ENCODE measurements at regions not wholly inside any gene's neighbourhood (a gene's known extent, or its start where the extent isn't known, plus 50 kb on each side); places are given as distances from the start of the nearest gene placed in this dataset.

DNA sequence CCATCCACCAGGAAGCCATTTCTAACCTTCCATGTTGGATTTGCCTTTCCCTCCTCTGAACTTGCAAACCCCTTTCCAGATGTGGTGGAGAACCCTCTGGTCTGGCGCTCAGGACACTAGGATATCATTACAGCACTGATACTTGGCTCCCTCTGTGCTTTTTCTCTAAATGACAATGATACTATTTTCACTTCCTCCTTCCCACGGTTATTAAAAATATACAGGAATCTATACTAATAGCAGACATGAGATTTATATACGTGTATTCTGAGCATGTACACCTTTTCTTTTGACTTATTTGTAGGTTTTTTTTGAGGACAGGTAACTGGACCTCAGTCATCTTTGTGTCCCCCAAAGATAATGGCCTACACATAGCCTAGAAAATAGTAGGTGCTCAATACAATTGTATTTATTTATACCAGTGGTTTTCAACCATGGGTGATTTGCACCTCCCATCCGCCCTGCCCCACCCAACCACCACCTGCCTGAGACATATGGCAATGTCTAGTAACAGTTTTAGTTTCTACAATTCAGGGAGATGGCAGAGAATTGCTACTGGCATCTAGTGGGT, 60.4 kb upstream of the PLAC8 start:
- intact Hi-C loops (cut with micrococcal nuclease): no loop called here
- no peak for DNase-seq
- ATAC-seq: no peak

DNA sequence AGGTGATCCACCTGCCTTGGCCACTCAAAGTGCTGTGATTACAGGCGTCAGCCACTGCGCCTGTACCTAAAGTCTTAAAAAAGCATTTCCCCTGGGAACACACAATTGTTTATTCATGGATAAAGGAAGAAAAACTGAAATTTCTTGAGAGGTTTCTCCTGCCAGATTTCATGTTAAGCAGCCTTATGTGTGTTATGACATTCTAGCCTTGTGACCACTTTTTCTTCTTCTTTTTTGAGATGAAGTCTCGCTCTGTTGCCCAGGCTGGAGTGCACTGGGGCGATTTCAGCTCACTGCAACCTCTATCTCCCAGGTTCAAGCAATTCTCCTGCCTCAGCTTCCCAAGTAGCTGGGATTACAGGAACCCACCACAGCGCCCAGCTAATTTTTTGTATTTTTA, 57.8 kb upstream of the PLAC8 start:
- ATAC-seq (no peak), DNase-seq (no peak)
- intact Hi-C loops (cut with micrococcal nuclease): no loop called here

GRCh38 chr4:83171436-83172039, 57.0 kb upstream of the PLAC8 start:
- ATAC-seq: no peak
- DNase-seq: no peak
- intact Hi-C loops (cut with micrococcal nuclease): no loop called here

- no peak for ATAC-seq
- no peak for DNase-seq
- intact Hi-C loops (cut with micrococcal nuclease): no loop called here
These were observed 56.4 kb upstream of the PLAC8 start for GRCh38 chr4:83170952-83171399.
